Kidney glomerular epithelial cell (primary cell): ENCODE measurements at regions not wholly inside any gene's neighbourhood (a gene's known extent, or its start where the extent isn't known, plus 50 kb on each side); places are given as distances from the start of the nearest gene placed in this dataset.
A peak's percentile ranks its signal among the peaks of the same experiment; 100 is the strongest.

ENCODE experiments used
- DNase-seq: peaks from one replicate; lab custom pipeline; 2025; lab: John Stamatoyannopoulos, UW

DNA sequence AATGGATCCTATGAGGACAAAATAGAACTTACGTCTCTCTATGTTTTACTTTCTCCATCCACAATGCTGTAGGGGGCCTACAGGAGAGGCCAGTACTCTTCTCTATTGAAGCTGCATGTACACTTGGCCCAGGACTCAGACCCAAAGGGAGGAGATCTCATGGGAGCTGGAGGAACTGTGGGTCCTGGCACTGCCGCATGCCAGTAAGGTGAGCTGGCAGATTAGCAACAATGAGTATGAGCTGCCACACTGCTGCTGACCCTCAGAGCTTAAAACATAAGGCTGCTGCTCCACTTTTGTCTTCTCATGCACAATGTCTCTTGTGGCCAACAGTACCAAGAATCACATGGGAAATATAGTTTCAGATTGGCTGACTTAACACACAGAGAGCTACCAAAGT, 57.8 kb upstream of the TBC1D5 start:
- peak; percentile 42 for DNase-seq

DNA sequence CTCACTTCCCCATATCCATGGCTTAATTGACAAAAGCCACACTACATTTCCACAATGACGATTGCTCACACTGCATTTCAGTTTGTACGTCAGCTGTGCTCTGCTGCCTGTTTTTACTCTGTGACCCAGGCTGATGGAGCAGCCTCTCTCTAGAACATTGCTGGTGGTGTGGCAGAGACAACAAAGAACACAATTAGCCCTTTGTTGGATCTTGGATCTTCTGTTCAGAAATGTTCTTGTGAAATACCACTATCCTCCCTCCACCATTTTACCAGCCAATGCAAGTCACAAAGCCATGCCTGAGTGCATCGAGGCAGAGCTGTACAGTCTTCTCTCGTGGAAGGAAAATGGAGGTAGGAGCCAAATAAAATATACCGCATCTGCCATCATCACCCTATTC, 56.9 kb upstream of the TBC1D5 start:
- no peak for DNase-seq

DNA sequence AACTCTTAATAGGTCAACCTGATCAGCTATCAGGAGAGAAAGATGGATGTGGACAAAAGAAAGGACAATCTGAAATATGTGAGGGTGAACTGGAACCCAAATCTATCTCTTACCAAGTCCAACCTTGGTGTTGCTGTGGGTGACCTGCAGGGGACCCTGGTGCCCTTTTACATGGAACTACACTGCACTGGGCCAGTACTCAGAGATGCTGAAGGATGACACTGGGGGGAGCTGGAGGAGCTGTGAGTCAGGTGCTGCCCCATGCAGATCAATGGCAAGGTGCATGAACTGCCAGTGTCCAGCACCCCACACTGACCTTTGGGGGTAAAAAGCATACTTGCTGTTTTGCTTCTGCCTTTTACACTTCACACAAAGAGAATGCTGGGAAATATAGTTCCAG, 55.6 kb upstream of the TBC1D5 start:
- no peak for DNase-seq

DNA sequence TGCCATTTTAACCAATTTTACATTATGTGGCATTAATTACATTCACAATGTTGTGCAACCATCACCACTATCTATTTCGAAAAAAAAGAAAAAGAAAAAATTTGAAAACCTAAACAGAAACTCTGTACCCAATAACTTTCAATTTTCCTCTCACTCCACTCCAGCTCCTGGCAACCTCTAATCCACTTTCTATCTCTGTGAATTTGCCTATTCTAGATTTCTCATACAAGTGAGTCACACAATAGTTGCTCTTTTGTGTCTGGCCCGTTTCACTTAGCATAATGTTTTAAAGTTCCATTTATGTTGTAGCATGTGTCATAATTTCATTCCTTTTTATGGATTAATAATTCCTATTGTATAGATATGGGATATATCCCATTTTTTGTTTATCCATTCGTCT, 53.3 kb upstream of the TBC1D5 start:
- DNase-seq = no peak

DNA sequence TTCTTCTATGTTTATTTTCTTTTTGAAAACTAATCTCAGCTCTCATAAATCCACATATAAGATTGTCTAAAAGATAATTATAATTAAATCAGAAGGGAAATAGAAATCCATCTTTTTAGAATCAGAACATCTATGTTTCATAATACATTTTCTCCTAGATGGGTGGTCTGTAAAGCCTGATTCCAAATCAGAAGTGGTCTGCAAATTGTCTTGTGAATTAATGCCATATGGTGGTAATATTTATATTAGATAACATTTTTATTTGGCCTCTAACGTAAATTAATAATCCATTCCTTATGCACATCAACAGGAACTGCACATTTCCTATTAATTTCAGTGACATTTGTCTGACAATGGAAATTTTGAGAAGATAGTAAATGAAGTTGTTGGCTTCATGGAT, 52.8 kb upstream of the TBC1D5 start:
- DNase-seq = no peak

DNA sequence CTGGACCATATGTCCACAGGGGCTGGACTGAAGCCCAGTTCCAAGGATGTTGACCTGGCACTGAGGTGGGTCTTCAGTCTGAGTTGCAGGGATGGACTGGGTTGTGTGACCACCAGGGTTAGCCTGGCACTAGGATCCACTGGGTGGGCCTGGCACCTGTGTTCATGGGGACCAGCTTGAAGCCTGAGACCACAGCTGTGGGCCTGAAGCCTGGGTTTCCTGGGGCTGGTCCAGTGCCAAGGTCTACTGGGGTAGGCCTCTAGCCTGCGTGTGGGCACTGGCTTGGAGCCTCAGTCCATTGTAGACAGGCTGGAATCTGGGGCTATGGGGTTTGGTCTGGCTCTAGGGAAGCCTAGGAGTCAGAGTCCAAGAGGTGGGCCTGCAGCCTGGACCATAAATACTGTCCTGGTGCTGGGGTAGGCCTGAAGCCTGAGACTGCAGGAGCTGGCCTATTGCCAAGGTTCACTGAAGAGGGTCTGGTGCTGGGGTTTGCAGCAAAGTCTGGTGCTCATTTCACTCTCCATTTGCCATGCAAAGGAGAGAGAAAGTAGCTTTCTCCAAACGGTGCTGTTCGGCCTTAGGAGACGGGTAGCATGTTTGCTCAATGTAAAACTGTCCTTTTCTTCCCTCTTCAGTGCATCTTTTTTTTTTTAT, 51.2 kb upstream of the TBC1D5 start:
- DNase-seq = no peak
